LoVo (cell line): ENCODE measurements at regions not wholly inside any gene's neighbourhood (a gene's known extent, or its start where the extent isn't known, plus 50 kb on each side); places are given as distances from the start of the nearest gene placed in this dataset.

Source experiments
- DNase-seq: peaks from one replicate; pipeline ENCODE4 v3.0.0-alpha.2; 2016; ENCODE audit warnings: low spot score

- DNase-seq, result no peak
These were observed 1086.7 kb downstream of the EFNB2 start for GRCh38 chr13:105448811-105449210.

DNA sequence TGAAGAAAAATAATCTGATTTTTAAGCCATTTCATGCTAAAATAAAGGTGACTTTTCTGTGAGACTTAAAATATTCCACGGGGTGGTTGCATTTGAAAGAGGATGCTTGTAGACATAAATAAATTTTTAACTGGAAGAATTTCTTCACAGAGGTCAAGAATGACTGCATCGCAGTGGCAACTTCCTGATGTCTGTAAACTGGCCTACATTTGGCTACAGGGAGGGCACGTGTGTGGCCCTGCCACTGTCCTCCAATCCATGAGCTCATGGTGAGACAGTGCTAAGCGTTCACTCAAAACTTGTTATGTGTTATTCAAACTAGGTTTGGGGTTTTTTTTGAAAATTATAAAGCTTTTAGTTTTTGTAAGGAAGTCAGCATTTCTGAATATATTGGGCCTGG, 1089.3 kb downstream of the EFNB2 start:
- no peak for DNase-seq

DNA sequence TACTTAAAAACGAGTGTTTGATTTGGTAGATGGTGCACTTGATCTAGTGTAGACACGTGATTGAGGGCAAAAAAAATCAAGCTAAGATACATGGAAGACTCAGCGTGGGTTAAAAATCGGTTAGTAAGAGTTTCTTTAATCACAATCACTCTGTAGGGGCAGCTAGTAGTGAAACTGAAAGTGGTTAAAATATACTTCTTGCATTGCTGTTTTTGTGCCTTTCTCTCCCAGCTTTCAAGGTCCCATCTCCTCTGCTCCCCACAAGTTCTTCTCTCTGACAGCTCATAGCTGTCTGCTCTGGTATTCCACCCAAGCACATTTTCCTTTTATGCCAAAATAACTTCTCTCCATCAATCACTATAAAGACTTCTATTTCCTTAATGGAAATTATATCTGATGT, 1089.7 kb downstream of the EFNB2 start:
- no peak for DNase-seq

GRCh38 chr13:105442949-105443699, 1092.3 kb downstream of the EFNB2 start:
- peak; percentile 88 for DNase-seq

DNA sequence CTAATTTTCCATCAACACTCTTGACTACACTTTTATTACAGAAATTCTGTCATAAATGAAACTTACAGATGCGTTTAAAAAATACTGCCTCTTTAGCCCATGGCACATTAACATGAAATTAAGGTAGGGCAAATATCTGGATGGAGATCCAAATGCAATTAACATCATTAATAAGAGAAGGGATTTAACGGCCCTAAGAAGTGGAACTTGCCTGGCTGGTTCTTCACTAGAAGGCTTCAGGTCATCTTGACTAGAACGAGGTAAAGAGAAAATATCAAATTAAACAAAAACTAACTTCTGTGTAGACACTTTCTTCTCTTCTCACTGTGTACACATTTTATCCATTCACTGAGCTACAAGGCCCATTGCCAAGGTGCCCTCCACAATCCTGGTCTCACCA, 1093.4 kb downstream of the EFNB2 start:
- no peak for DNase-seq

- DNase-seq, result no peak
These were observed 1094.3 kb downstream of the EFNB2 start for GRCh38 chr13:105441051-105441750.

DNA sequence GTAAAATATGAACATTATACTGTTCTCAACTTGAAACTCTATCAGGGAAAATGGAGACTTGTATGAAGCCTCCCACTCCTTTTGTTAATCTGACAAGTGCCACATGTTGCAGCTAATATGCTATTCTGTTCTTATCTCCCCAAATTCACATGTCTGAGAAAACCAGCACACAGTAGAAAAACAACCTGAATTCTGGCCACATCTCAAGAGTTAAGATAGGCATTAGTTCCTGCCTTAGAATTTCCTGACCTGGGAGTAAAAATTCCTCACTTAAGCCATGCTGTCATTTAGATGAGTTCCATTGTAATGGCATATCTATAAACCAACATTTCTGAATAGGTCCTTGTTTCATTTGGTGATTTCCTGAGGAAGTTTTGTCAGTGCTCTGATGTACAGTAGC, 1098.5 kb downstream of the EFNB2 start:
- DNase-seq, result no peak

DNA sequence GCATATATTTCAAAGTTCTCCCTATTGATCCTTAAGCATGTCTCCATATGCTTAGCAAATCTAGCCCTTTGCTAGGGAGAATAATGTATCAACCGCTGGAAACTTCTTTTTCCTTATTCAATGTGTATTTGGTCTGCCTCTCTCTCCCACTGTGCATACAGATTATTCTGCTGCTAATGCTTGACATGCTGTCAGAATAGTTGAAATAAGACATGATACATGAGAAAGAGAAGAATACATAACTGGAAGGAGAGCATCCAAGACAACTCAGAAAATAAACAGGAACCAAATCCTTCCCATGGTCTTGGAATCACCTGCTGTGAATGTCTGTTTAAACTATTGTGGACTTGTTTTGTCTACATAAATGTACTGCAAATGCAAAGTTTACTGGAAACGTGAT, 1103.0 kb downstream of the EFNB2 start:
- no peak for DNase-seq

- no peak for DNase-seq
These were observed 1106.7 kb downstream of the EFNB2 start for GRCh38 chr13:105428811-105429210.

GRCh38 chr13:105426441-105426840, 1109.0 kb downstream of the EFNB2 start:
- DNase-seq, result no peak

- no peak for DNase-seq
These were observed 1120.8 kb downstream of the EFNB2 start for GRCh38 chr13:105414639-105415038.

DNA sequence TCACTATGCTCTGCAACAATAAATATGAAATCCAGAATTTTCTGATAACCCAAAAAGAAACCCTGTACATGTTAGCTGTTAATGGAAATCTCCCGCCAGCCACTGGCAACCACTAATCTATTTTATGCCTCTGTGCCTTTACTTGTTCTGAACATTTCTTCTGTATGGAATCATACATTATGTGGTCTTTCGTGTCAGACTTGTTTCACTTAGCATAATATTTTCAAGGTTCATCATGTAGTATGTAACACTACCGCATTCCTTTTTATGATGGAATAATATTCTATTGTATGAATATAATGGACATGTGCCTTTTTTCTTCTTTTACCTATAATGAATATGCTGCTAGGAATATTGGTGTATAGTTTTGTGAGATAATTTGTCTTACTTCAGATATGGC, 1123.3 kb downstream of the EFNB2 start:
- DNase-seq, result no peak

GRCh38 chr13:105410602-105411001, 1124.9 kb downstream of the EFNB2 start:
- peak; percentile 32 for DNase-seq

GRCh38 chr13:105406551-105406950, 1128.9 kb downstream of the EFNB2 start:
- no peak for DNase-seq

GRCh38 chr13:105403086-105403485, 1132.4 kb downstream of the EFNB2 start:
- no peak for DNase-seq

DNA sequence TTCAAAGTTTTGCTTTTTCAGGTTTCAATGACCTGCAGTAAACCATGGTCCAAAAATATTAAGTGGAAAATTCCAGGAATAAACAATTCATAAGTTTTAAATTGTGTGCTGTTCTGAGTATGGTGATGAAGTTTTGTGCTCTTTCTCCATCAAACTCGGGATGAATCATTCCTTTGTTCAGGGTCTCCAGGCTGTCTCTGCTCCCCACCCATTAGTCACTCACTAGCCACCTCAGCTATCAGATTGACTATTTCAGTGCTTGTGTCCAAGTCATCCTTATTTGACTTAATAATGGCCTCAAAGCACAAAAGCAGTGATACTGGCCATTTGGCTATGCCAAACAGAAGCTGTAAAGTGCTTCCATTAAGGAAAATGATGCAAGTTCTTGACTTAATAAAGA, 1140.4 kb downstream of the EFNB2 start:
- no peak for DNase-seq

DNA sequence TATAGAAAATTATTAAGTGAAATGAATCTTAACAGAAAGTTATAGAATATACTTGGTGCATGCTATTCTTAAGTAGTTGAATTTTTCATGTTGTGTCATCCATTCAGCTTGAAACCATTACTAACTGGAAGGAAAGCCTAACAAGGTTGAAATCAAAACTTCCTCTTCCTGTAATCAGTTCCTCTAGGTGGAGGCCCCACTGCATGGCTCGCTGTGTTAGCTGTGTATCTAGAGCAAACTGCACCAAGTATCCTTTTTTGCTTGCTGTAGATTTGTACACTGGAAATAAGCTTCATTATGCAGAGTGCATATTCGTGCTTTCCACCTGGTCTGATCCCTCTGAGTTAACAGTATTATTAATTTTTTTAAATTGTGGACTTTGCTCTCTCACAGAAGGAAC, 1146.1 kb downstream of the EFNB2 start:
- no peak for DNase-seq

- DNase-seq, result no peak
These were observed 1158.0 kb downstream of the EFNB2 start for GRCh38 chr13:105377452-105377851.

- DNase-seq, result no peak
These were observed 1165.3 kb downstream of the EFNB2 start for GRCh38 chr13:105370011-105370650.

GRCh38 chr13:105368781-105369180, 1166.7 kb downstream of the EFNB2 start:
- DNase-seq, result no peak

GRCh38 chr13:105365831-105366230, 1169.6 kb downstream of the EFNB2 start:
- no peak for DNase-seq

- DNase-seq, result no peak
These were observed 1170.4 kb downstream of the EFNB2 start for GRCh38 chr13:105365021-105365550.

DNA sequence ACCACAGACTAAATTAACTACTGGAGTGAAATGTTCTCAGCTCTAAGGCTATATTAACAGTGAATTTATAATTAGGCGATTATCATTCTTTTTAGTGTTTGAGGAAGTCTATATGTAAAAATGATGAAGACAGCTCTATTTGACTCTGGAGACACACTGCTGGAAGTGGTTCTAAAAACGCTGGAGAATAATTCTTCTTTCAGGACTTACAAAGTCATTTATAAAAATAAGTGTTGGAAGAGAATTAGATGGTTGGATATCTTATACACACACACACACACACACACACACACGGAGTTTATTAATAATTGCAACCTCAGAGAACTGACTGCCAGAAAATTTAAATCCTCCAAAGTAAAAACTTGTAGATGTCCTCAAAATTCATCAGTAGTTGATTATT, 1171.3 kb downstream of the EFNB2 start:
- DNase-seq, result no peak
